ENCODE measurements at regions not wholly inside any gene's neighbourhood (a gene's known extent, or its start where the extent isn't known, plus 50 kb on each side); places are given as distances from the start of the nearest gene placed in this dataset.

GRCh38 chr11:13852481-13852880 is 110.0 kb upstream of the SPON1 start:
- no peak for DNase-seq
- Mint-ChIP-seq H3K4me1 (ENCODE audit: low read depth) (no peaks in the 10 kb centered on the region), H3K27ac (no peak overlapping the region), H3K4me3 (no peak overlapping the region), H3K36me3 (ENCODE audit: low read depth) (no peaks in the 10 kb centered on the region), H3K27me3 (ENCODE audit: insufficient read depth) (peaks cover 7% of the 10 kb centered on the region), H3K9me3 (no peaks in the 10 kb centered on the region)
- TF ChIP-seq CTCF (IDR thresholded peaks at IDR 0.05): no peak

- no peak for DNase-seq
- TF ChIP-seq CTCF (IDR thresholded peaks at IDR 0.05): no peak
- Mint-ChIP-seq H3K4me1 (ENCODE audit: low read depth) (no peaks in the 10 kb centered on the region), H3K36me3 (ENCODE audit: low read depth) (no peaks in the 10 kb centered on the region), H3K27ac (no peak overlapping the region), H3K4me3 (no peak overlapping the region), H3K27me3 (ENCODE audit: insufficient read depth) (peaks cover 6% of the 10 kb centered on the region; the same call in 1 of the 2 replicates), H3K9me3 (peaks cover 5% of the 10 kb centered on the region)
Measured at GRCh38 chr11:13857828-13858227, 104.7 kb upstream of the SPON1 start.

- no peak for DNase-seq
- Mint-ChIP-seq H3K9me3 (peaks cover 5% of the 10 kb centered on the region), H3K27me3 (ENCODE audit: insufficient read depth) (peaks cover 6% of the 10 kb centered on the region; the same call in 1 of the 2 replicates), H3K36me3 (ENCODE audit: low read depth) (no peaks in the 10 kb centered on the region), H3K4me1 (ENCODE audit: low read depth) (no peaks in the 10 kb centered on the region), H3K27ac (no peak overlapping the region), H3K4me3 (no peak overlapping the region)
- no peak for TF ChIP-seq CTCF (IDR thresholded peaks at IDR 0.05)
Measured at GRCh38 chr11:13859892-13860291, 102.6 kb upstream of the SPON1 start.

- DNase-seq: no peak
- no peak for TF ChIP-seq CTCF (IDR thresholded peaks at IDR 0.05)
- H3K4me1 Mint-ChIP-seq (ENCODE audit: low read depth): no peaks in the 10 kb centered on the region
Measured at GRCh38 chr11:13861411-13861810, 101.1 kb upstream of the SPON1 start.

GRCh38 chr11:13862845-13863392 is 99.6 kb upstream of the SPON1 start:
- peaks cover 5% of the 10 kb centered on the region for H3K9me3 Mint-ChIP-seq
- H3K27me3 Mint-ChIP-seq (ENCODE audit: insufficient read depth): peaks cover 6% of the 10 kb centered on the region; the same call in 1 of the 2 replicates
- no peak for TF ChIP-seq CTCF (IDR thresholded peaks at IDR 0.05)
- H3K4me3 Mint-ChIP-seq: no peak overlapping the region
- no peaks in the 10 kb centered on the region for H3K4me1 Mint-ChIP-seq (ENCODE audit: low read depth)
- H3K36me3 Mint-ChIP-seq (ENCODE audit: low read depth): no peaks in the 10 kb centered on the region
- DNase-seq: no peak
- no peak overlapping the region for H3K27ac Mint-ChIP-seq

More at GRCh38 chr11:13861411-13861810, 101.1 kb upstream of the SPON1 start:
- Mint-ChIP-seq H3K27ac (no peak overlapping the region), H3K27me3 (ENCODE audit: insufficient read depth) (peaks cover 6% of the 10 kb centered on the region; the same call in 1 of the 2 replicates), H3K36me3 (ENCODE audit: low read depth) (no peaks in the 10 kb centered on the region), H3K9me3 (peaks cover 5% of the 10 kb centered on the region), H3K4me3 (no peak overlapping the region)
